Right ventricle myocardium inferior (tissue), 1 donor: ENCODE measurements at regions not wholly inside any gene's neighbourhood (a gene's known extent, or its start where the extent isn't known, plus 50 kb on each side); places are given as distances from the start of the nearest gene placed in this dataset.

Source experiments
- ATAC-seq: fragments of 200-7000 bp; cut with Tn5 transposase; one replicate; pipeline ENCODE4 v1.9.1; 2020; ENCODE audit warnings: mild to moderate bottlenecking, moderate library complexity
- DNase-seq: peaks from one replicate; pipeline ENCODE4 v3.0.0; 2021; ENCODE audit errors: missing footprints
- intact Hi-C: fragments of 100-400 bp; cut with DNase I; formaldehyde crosslinking; loops from one replicate; pipeline ENCODE4 v1.11.0; 2022
- donor health status: DM: no; HTN: yes; CAD: no; lungs with severe emphysema.

- no peak for DNase-seq
- ATAC-seq, result no peak
- intact Hi-C loops, result no loop called here
Observed at GRCh38 chr7:153002115-153002514, 242.6 kb downstream of the ACTR3B start.

- DNase-seq (no peak), ATAC-seq (no peak)
- intact Hi-C loops, result no loop called here
Observed at GRCh38 chr7:153002572-153002971, 243.0 kb downstream of the ACTR3B start.

GRCh38 chr7:153004341-153004740 is 244.8 kb downstream of the ACTR3B start:
- DNase-seq (no peak), ATAC-seq (no peak)
- intact Hi-C loops, result no loop called here

GRCh38 chr7:153005750-153006435 is 246.3 kb downstream of the ACTR3B start:
- no peak for ATAC-seq
- intact Hi-C loops, result no loop called here
- no peak for DNase-seq

- intact Hi-C loops, result no loop called here
- ATAC-seq (no peak), DNase-seq (no peak)
Observed at GRCh38 chr7:153006452-153006851, 246.9 kb downstream of the ACTR3B start.

- intact Hi-C loops, result no loop called here
- ATAC-seq, result no peak
- no peak for DNase-seq
Observed at GRCh38 chr7:153006911-153007310, 247.4 kb downstream of the ACTR3B start.

GRCh38 chr7:153010416-153010815 is 250.9 kb downstream of the ACTR3B start:
- ATAC-seq (no peak), DNase-seq (no peak)
- intact Hi-C loops, result no loop called here

GRCh38 chr7:153012203-153012602 is 252.7 kb downstream of the ACTR3B start:
- no peak for ATAC-seq
- intact Hi-C loops, result no loop called here
- DNase-seq, result no peak

GRCh38 chr7:153017223-153017622 is 257.7 kb downstream of the ACTR3B start:
- ATAC-seq, result no peak
- DNase-seq, result no peak
- intact Hi-C loops, result no loop called here

- intact Hi-C loops, result no loop called here
- DNase-seq (no peak), ATAC-seq (no peak)
Observed at GRCh38 chr7:153021542-153021941, 262.0 kb downstream of the ACTR3B start.

GRCh38 chr7:153022475-153023193 is 263.1 kb downstream of the ACTR3B start:
- ATAC-seq (no peak), DNase-seq (no peak)
- intact Hi-C loops, result no loop called here

GRCh38 chr7:153023194-153023592 is 263.6 kb downstream of the ACTR3B start:
- intact Hi-C loops, result no loop called here
- DNase-seq (peak; percentile 34), ATAC-seq (no peak)

GRCh38 chr7:153027210-153027609 is 267.7 kb downstream of the ACTR3B start:
- intact Hi-C loops, result no loop called here
- no peak for ATAC-seq

GRCh38 chr7:153027904-153028303 is 268.4 kb downstream of the ACTR3B start:
- no peak for DNase-seq
- intact Hi-C loops, result no loop called here
- no peak for ATAC-seq

More at GRCh38 chr7:153027210-153027609, 267.7 kb downstream of the ACTR3B start:
- no peak for DNase-seq

- no peak for ATAC-seq
- intact Hi-C loops, result no loop called here
- no peak for DNase-seq
Observed at GRCh38 chr7:153030976-153031375, 271.4 kb downstream of the ACTR3B start.

GRCh38 chr7:153034791-153035190 is 275.2 kb downstream of the ACTR3B start:
- intact Hi-C loops, result no loop called here
- no peak for ATAC-seq
- no peak for DNase-seq

GRCh38 chr7:153036396-153037063 is 277.0 kb downstream of the ACTR3B start:
- no peak for ATAC-seq
- intact Hi-C loops, result no loop called here
- DNase-seq, result no peak

- intact Hi-C loops, result no loop called here
- no peak for ATAC-seq
- DNase-seq, result no peak
Observed at GRCh38 chr7:153043440-153043839, 283.9 kb downstream of the ACTR3B start.

GRCh38 chr7:153044981-153045380 is 285.4 kb downstream of the ACTR3B start:
- DNase-seq (no peak), ATAC-seq (no peak)
- intact Hi-C loops, result no loop called here
